ENCODE measurements at regions not wholly inside any gene's neighbourhood (a gene's known extent, or its start where the extent isn't known, plus 50 kb on each side); places are given as distances from the start of the nearest gene placed in this dataset.

GRCh38 chr14:38775986-38776385 lies 327.0 kb downstream of the SEC23A start:
- intact Hi-C loops (cut with micrococcal nuclease), result no loop called here

- intact Hi-C loops (cut with micrococcal nuclease), result no loop called here
Observed at GRCh38 chr14:38774162-38774561, 328.9 kb downstream of the SEC23A start.

GRCh38 chr14:38770251-38770650 lies 332.8 kb downstream of the SEC23A start:
- intact Hi-C loops (cut with micrococcal nuclease), result no loop called here

GRCh38 chr14:38762845-38763244 lies 340.2 kb downstream of the SEC23A start:
- intact Hi-C loops (cut with micrococcal nuclease), result no loop called here

GRCh38 chr14:38762426-38762825 lies 340.6 kb downstream of the SEC23A start:
- intact Hi-C loops (cut with micrococcal nuclease), result no loop called here

- intact Hi-C loops (cut with micrococcal nuclease), result no loop called here
Observed at GRCh38 chr14:38761033-38761432, 342.0 kb downstream of the SEC23A start.

- intact Hi-C loops (cut with micrococcal nuclease), result no loop called here
Observed at GRCh38 chr14:38758661-38759060, 344.4 kb downstream of the SEC23A start.

- intact Hi-C loops (cut with micrococcal nuclease), result no loop called here
Observed at GRCh38 chr14:38755036-38755435, 348.0 kb downstream of the SEC23A start.

GRCh38 chr14:38752750-38753149 lies 350.3 kb downstream of the SEC23A start:
- intact Hi-C loops (cut with micrococcal nuclease), result no loop called here

- intact Hi-C loops (cut with micrococcal nuclease), result no loop called here
Observed at GRCh38 chr14:38752341-38752740, 350.7 kb downstream of the SEC23A start.

- intact Hi-C loops (cut with micrococcal nuclease), result no loop called here
Observed at GRCh38 chr14:38751459-38751858, 351.6 kb downstream of the SEC23A start.

GRCh38 chr14:38749936-38750335 lies 353.1 kb downstream of the SEC23A start:
- intact Hi-C loops (cut with micrococcal nuclease), result no loop called here

GRCh38 chr14:38745861-38746260 lies 357.2 kb downstream of the SEC23A start:
- intact Hi-C loops (cut with micrococcal nuclease), result no loop called here

- intact Hi-C loops (cut with micrococcal nuclease), result no loop called here
Observed at GRCh38 chr14:38743966-38744584, 359.0 kb downstream of the SEC23A start.

GRCh38 chr14:38737686-38738407 lies 365.2 kb downstream of the SEC23A start:
- intact Hi-C loops (cut with micrococcal nuclease), result no loop called here

GRCh38 chr14:38735005-38735404 lies 368.0 kb downstream of the SEC23A start:
- intact Hi-C loops (cut with micrococcal nuclease), result no loop called here

- intact Hi-C loops (cut with micrococcal nuclease), result no loop called here
Observed at GRCh38 chr14:38731962-38732361, 371.1 kb downstream of the SEC23A start.

GRCh38 chr14:38730420-38730819 lies 372.6 kb downstream of the SEC23A start:
- intact Hi-C loops (cut with micrococcal nuclease), result no loop called here

GRCh38 chr14:38727731-38728130 lies 375.3 kb downstream of the SEC23A start:
- intact Hi-C loops (cut with micrococcal nuclease), result no loop called here

- intact Hi-C loops (cut with micrococcal nuclease), result no loop called here
Observed at GRCh38 chr14:38724621-38725020, 378.4 kb downstream of the SEC23A start.

GRCh38 chr14:38723959-38724358 lies 379.1 kb downstream of the SEC23A start:
- intact Hi-C loops (cut with micrococcal nuclease), result loop anchor here (2.0 kb wide), 1 partner anchor 291 kb away; no protein-coding TSS in a partner anchor

- intact Hi-C loops (cut with micrococcal nuclease), result loop anchor here (2.0 kb wide), 1 partner anchor 292 kb away; no protein-coding TSS in a partner anchor
Observed at GRCh38 chr14:38723277-38723676, 379.8 kb downstream of the SEC23A start.

Measured in T-helper 2 cell treated with Interferon-gamma antibody and Interleukin-4, amounts not matched to agents 100 ng/mL and 5 ng/mL, for 36 hours (primary cell).